CD4-positive, alpha-beta T cell treated with Interleukin-4 for 1 hour (primary cell): ENCODE measurements at regions not wholly inside any gene's neighbourhood (a gene's known extent, or its start where the extent isn't known, plus 50 kb on each side); places are given as distances from the start of the nearest gene placed in this dataset.

ENCODE experiments used
- DNase-seq, 2 donors: peaks; one replicate each; pipeline ENCODE4 v3.0.0-alpha.2; 2020 to 2022

- DNase-seq: no peak
These were observed 370.4 kb upstream of the CDIN1 start for GRCh38 chr15:36208868-36209582.

- DNase-seq: no peak
These were observed 369.0 kb upstream of the CDIN1 start for GRCh38 chr15:36210426-36210825.

- no peak for DNase-seq
These were observed 361.1 kb upstream of the CDIN1 start for GRCh38 chr15:36218322-36218721.

- no peak for DNase-seq
These were observed 360.4 kb upstream of the CDIN1 start for GRCh38 chr15:36218991-36219390.

GRCh38 chr15:36221992-36222391 lies 357.4 kb upstream of the CDIN1 start:
- no peak for DNase-seq

- no peak for DNase-seq
These were observed 348.6 kb upstream of the CDIN1 start for GRCh38 chr15:36230776-36231175.

- no peak for DNase-seq
These were observed 346.9 kb upstream of the CDIN1 start for GRCh38 chr15:36232491-36232890.

- DNase-seq: no peak
These were observed 344.7 kb upstream of the CDIN1 start for GRCh38 chr15:36234743-36235142.

- DNase-seq: no peak
These were observed 344.3 kb upstream of the CDIN1 start for GRCh38 chr15:36235173-36235572.

- DNase-seq: no peak
These were observed 339.9 kb upstream of the CDIN1 start for GRCh38 chr15:36239509-36239908.

- no peak for DNase-seq
These were observed 328.0 kb upstream of the CDIN1 start for GRCh38 chr15:36251450-36251849.

GRCh38 chr15:36252146-36252711 lies 327.2 kb upstream of the CDIN1 start:
- no peak for DNase-seq

GRCh38 chr15:36254426-36254825 lies 325.0 kb upstream of the CDIN1 start:
- no peak for DNase-seq

- DNase-seq: no peak
These were observed 323.0 kb upstream of the CDIN1 start for GRCh38 chr15:36256404-36256807.

- DNase-seq: no peak
These were observed 315.8 kb upstream of the CDIN1 start for GRCh38 chr15:36263666-36264065.

GRCh38 chr15:36265422-36265821 lies 314.0 kb upstream of the CDIN1 start:
- DNase-seq: no peak

GRCh38 chr15:36271048-36271447 lies 308.4 kb upstream of the CDIN1 start:
- DNase-seq: no peak

- DNase-seq: no peak
These were observed 303.8 kb upstream of the CDIN1 start for GRCh38 chr15:36275656-36276055.

GRCh38 chr15:36278219-36278618 lies 301.2 kb upstream of the CDIN1 start:
- no peak for DNase-seq

- no peak for DNase-seq
These were observed 296.6 kb upstream of the CDIN1 start for GRCh38 chr15:36282821-36283220.

- DNase-seq: no peak
These were observed 294.5 kb upstream of the CDIN1 start for GRCh38 chr15:36284911-36285310.

GRCh38 chr15:36291501-36291900 lies 287.9 kb upstream of the CDIN1 start:
- no peak for DNase-seq

- no peak for DNase-seq
These were observed 285.1 kb upstream of the CDIN1 start for GRCh38 chr15:36294359-36294758.

- no peak for DNase-seq
These were observed 277.5 kb upstream of the CDIN1 start for GRCh38 chr15:36301947-36302346.

GRCh38 chr15:36313021-36313420 lies 266.4 kb upstream of the CDIN1 start:
- no peak for DNase-seq
